K562 (cell line): ENCODE measurements at regions not wholly inside any gene's neighbourhood (a gene's known extent, or its start where the extent isn't known, plus 50 kb on each side); places are given as distances from the start of the nearest gene placed in this dataset.

Experiments used
- ATAC-seq: fragments of 200-7000 bp; cut with Tn5 transposase; 3 replicates; pipeline ENCODE4 v1.9.1; 2020; ENCODE audit warnings: moderate library complexity
- BruUV-seq: library from RNA; stranded (reverse); fragments of 400-500 nt; replicated peaks from 2 replicates; lab custom pipeline; 2021; lab: Mats Ljungman, UMichigan
- CTCF ChIA-PET: fragments of 300-600 bp; formaldehyde crosslinking; extraction: SDS; loops from one replicate; lab custom pipeline; 2021; ENCODE audit warnings: low intra/inter-chr PET ratio; lab: Yijun Ruan, JAX
- POLR2A ChIA-PET: fragments of 300-600, 350-650 bp; sonication (Branson Sonifier 250); formaldehyde crosslinking; extraction: SDS; loops from one replicate; lab custom pipeline; 2021; ENCODE audit warnings: antibody characterized with exemption, inconsistent platforms; lab: Yijun Ruan, JAX
- DNase-seq, 4 experiments: peaks; one replicate each; pipeline versions ENCODE4 v3.0.0 to v3.0.0-alpha.2; 2011 to 2018; ENCODE audit warnings: low spot score in 3 of 4, mixed read lengths in 3 of 4; ENCODE audit errors: extremely low read depth in 1 of 4
- FAIRE-seq: peaks from 2 replicates; lab custom pipeline; 2011; peaks lifted over from hg19 to GRCh38; lab: Jason Lieb, UNC
- H2AFZ ChIP-seq: 2 replicates; pipeline ENCODE4 v1.6.0; 2011; ENCODE audit warnings: low read depth, low read length, control low read depth, inconsistent platforms
- H3K27ac ChIP-seq: fragments of 200-600 bp; 3 replicates; pipeline ENCODE4 v1.8.0; 2011; ENCODE audit warnings: low read depth, mild to moderate bottlenecking, control low read depth, inconsistent platforms, low read length, moderate library complexity, mixed read lengths; ENCODE audit errors: extremely low read depth
- H3K27me3 ChIP-seq, 2 experiments: fragments of 300-600 bp in 1 of 2; 2 replicates in 1 of 2; 3 replicates in 1 of 2; pipeline versions ENCODE4 v1.6.0 to v1.8.0; 2011; ENCODE audit warnings: inconsistent platforms in 2 of 2, low read length in 2 of 2, mild to moderate bottlenecking in 1 of 2, mixed read lengths in 1 of 2, moderate library complexity in 1 of 2; ENCODE audit not compliant: control insufficient read depth in 2 of 2, insufficient read depth in 2 of 2
- H3K36me3 ChIP-seq: fragments of 300-600 bp; 3 replicates; pipeline ENCODE4 v1.8.0; 2011; ENCODE audit warnings: mild to moderate bottlenecking, low read length, inconsistent platforms; ENCODE audit not compliant: control insufficient read depth, insufficient read depth
- H3K4me1 ChIP-seq, 2 experiments: fragments of 200-600 bp in 1 of 2; replicated peaks in 1 of 2; 2 replicates in 1 of 2; 3 replicates in 1 of 2; pipeline versions ENCODE4 v1.5.1 to v1.8.0; 2011; ENCODE audit warnings: inconsistent platforms in 2 of 2, low read length in 2 of 2, mild to moderate bottlenecking in 1 of 2, mixed read lengths in 1 of 2, moderate library complexity in 1 of 2; ENCODE audit not compliant: control insufficient read depth in 2 of 2, insufficient read depth in 2 of 2
- H3K4me2 ChIP-seq: 2 replicates; pipeline ENCODE4 v1.6.1; 2011; ENCODE audit warnings: low read length, control low read depth, inconsistent platforms, mixed read lengths; ENCODE audit not compliant: insufficient read depth
- H3K4me3 ChIP-seq: fragments of 200-600 bp; sonication (generic), shearing (Covaris generic); 2 replicates; pipeline ENCODE4 v1.5.1; 2016; ENCODE audit warnings: control low read depth, inconsistent platforms
- H3K79me2 ChIP-seq: fragments of 200-600 bp; 3 replicates; pipeline ENCODE4 v1.8.0; 2011; ENCODE audit warnings: low read length, inconsistent platforms; ENCODE audit not compliant: control insufficient read depth, insufficient read depth
- H3K9ac ChIP-seq, 2 experiments: 2 replicates each; pipeline versions ENCODE4 v1.6.0 to v1.6.1; 2011; ENCODE audit warnings: low read depth in 2 of 2, low read length in 2 of 2, control low read depth in 1 of 2, inconsistent platforms in 1 of 2, mild to moderate bottlenecking in 1 of 2, mixed read lengths in 1 of 2; ENCODE audit not compliant: insufficient read depth in 1 of 2
- H3K9me1 ChIP-seq: one replicate; pipeline ENCODE4 v1.6.0; 2011; ENCODE audit warnings: inconsistent platforms, mild to moderate bottlenecking, low read length, moderate library complexity; ENCODE audit not compliant: control insufficient read depth, insufficient read depth
- H3K9me3 ChIP-seq: replicated peaks from 2 replicates; pipeline ENCODE4 v1.5.1; 2011; ENCODE audit warnings: low read depth, low read length, inconsistent platforms; ENCODE audit not compliant: control insufficient read depth, insufficient read depth
- H4K20me1 ChIP-seq: replicated peaks from 2 replicates; pipeline ENCODE4 v1.6.1; 2011; ENCODE audit warnings: low read length, inconsistent platforms, mixed read lengths; ENCODE audit not compliant: control insufficient read depth, insufficient read depth
- CUX1 ChIP-seq: fragments of 200-800 bp; sonication (Bioruptor generic); IDR thresholded peaks from 2 replicates; pipeline ENCODE4 v1.6.1; 2016; ENCODE audit warnings: missing genetic modification characterization, missing compliant biosample characterization
- HCFC1 ChIP-seq: IDR thresholded peaks from 2 replicates; pipeline ENCODE4 v1.6.1; 2012; ENCODE audit warnings: low read depth, low read length, improper control_type of control experiment
- JUNB ChIP-seq: fragments of 450-650 bp; formaldehyde crosslinking; conservative IDR thresholded peaks from 2 replicates; pipeline ENCODE4 v1.4.0; 2020; ENCODE audit warnings: mild to moderate bottlenecking
- KHSRP ChIP-seq: fragments of 450-650 bp; IDR thresholded peaks from 2 replicates; pipeline ENCODE4 v1.6.1; 2017
- MCM2 ChIP-seq: fragments of 450-650 bp; IDR thresholded peaks from 2 replicates; pipeline ENCODE4 v1.6.1; 2017; ENCODE audit warnings: low read depth, mild to moderate bottlenecking
- MCM7 ChIP-seq, 2 experiments: fragments of 450-650 bp; IDR thresholded peaks; 2 replicates each; pipeline ENCODE4 v1.6.1; 2016 to 2018
- MITF ChIP-seq: IDR thresholded peaks from 2 replicates; pipeline ENCODE4 v1.6.1; 2014; ENCODE audit warnings: antibody characterized with exemption
- MYNN ChIP-seq, 2 experiments: sonication (generic); formaldehyde crosslinking in 1 of 2; IDR thresholded peaks; 2 replicates each; pipeline versions ENCODE4 v1.5.0 to v1.6.1; 2016 to 2020; ENCODE audit warnings: antibody characterized with exemption in 1 of 2, missing genetic modification reagents in 1 of 2
- NCOA1 ChIP-seq: fragments of 450-650 bp; IDR thresholded peaks from 2 replicates; pipeline ENCODE4 v1.6.1; 2016; ENCODE audit warnings: low read depth
- SMAD3 ChIP-seq: fragments of 450-650 bp; formaldehyde crosslinking; conservative IDR thresholded peaks from 2 replicates; pipeline ENCODE4 v1.4.0; 2020; ENCODE audit warnings: mild to moderate bottlenecking
- STAT5B ChIP-seq: fragments of 250-450 bp; sonication (Bioruptor Pico); IDR thresholded peaks from 2 replicates; pipeline ENCODE4 v1.8.0; 2021; ENCODE audit warnings: mild to moderate bottlenecking, inconsistent platforms
- TEAD1 ChIP-seq, 2 experiments: fragments of 450-650 bp in 1 of 2; sonication (generic) in 1 of 2; formaldehyde crosslinking; IDR thresholded peaks; 2 replicates each; pipeline versions ENCODE4 v1.4.0 to v1.8.0; 2020 to 2022; ENCODE audit warnings: mild to moderate bottlenecking in 2 of 2, missing genetic modification reagents in 1 of 2
- ZNF316 ChIP-seq: fragments of 450-650 bp; IDR thresholded peaks from 2 replicates; pipeline ENCODE4 v1.6.1; 2016
- WGBS: fragments of 100-300 bp; shearing (Covaris generic); methylation state at CpG from one replicate; pipeline ENCODE4 v1.1.6; 2016; ENCODE audit warnings: low coverage, mixed read lengths; ENCODE audit not compliant: insufficient coverage; ENCODE audit errors: missing lambda C conversion rate; 5-methylcytosine and 5-hydroxymethylcytosine counted together
- in situ Hi-C: fragments of 300-500 bp; cut with MboI; formaldehyde crosslinking; loops from 4 replicates; pipeline ENCODE4 v1.15.0; 2018; ENCODE audit warnings: inconsistent platforms, mixed read lengths
- intact Hi-C: fragments of 100-400 bp; cut with micrococcal nuclease; formaldehyde crosslinking; loops from 2 replicates; pipeline ENCODE4 v1.14.2; 2022
- TF ChIP-seq, protein P1 (sequence below): fragments of 250-450 bp; sonication (Bioruptor Pico); IDR thresholded peaks from 2 replicates; pipeline ENCODE4 v1.5.0; 2021; ENCODE audit warnings: mild to moderate bottlenecking, moderate library complexity

DNA sequence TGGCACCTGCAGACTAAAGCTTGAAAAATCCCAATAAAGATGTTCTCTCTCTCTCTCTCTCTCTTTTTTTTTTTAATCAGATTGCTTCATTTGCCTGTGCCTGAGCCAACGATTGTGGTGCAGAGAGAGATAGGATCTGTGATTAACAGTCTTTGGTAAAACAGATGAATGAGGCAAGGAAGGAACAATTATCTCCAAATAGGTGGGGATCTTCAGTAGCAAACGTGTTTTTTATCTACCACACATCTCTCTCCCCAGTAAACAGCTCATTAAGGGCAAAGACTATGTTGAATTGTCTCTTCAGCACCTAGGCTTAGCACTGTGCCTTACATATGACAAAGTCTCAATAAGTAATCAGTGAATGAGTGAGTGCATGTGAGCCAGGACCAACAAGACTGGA lies 96.3 kb downstream of the SMIM20 start (continued):
- TF ChIP-seq CUX1 (CRISPR knock-in tag): no peak
- no peak for TF ChIP-seq ZNF316
- TF ChIP-seq SMAD3 (CRISPR knock-in tag): no peak
- TF ChIP-seq NCOA1: no peak

- no peaks in the 10 kb centered on the region for H3K79me2 ChIP-seq
- no peaks in the 10 kb centered on the region for H3K36me3 ChIP-seq
- in situ Hi-C loops (no loop called here), intact Hi-C loops (no loop called here)
- H3K4me1 ChIP-seq: no peaks in the 10 kb centered on the region
- WGBS: 0% methylated on average over 2 of the region's 2 CpGs
- no peak overlapping the region for H3K4me2 ChIP-seq
- DNase-seq (no peak), FAIRE-seq (no peak), ATAC-seq (no peak)
- no peaks in the 10 kb centered on the region for H3K9me3 ChIP-seq
- CTCF ChIA-PET: no interaction called here
- H2AFZ ChIP-seq: no peak overlapping the region
- POLR2A ChIA-PET: no interaction called here
- H3K9me1 ChIP-seq: no peaks in the 10 kb centered on the region
- no peak overlapping the region for H3K27ac ChIP-seq
- H3K9ac ChIP-seq: no peak overlapping the region
- BruUV-seq: no TSS peak
- H3K27me3 ChIP-seq: no peaks in the 10 kb centered on the region
- no peak overlapping the region for H3K4me3 ChIP-seq
- H4K20me1 ChIP-seq: no peaks in the 10 kb centered on the region
- TF ChIP-seq HCFC1 (no peak), MCM2 (no peak), KHSRP (no peak), MCM7 (IDR thresholded peaks at IDR 0.05) (no peak), JUNB (CRISPR knock-in tag) (no peak), MITF (no peak), MYNN (IDR thresholded peaks at IDR 0.05) (no peak), MYNN (CRISPR knock-in tag; IDR thresholded peaks at IDR 0.05) (no peak), STAT5B (no peak), TEAD1 (CRISPR knock-in tag; IDR thresholded peaks at IDR 0.05) (no peak)
- TF ChIP-seq, protein P1, sequence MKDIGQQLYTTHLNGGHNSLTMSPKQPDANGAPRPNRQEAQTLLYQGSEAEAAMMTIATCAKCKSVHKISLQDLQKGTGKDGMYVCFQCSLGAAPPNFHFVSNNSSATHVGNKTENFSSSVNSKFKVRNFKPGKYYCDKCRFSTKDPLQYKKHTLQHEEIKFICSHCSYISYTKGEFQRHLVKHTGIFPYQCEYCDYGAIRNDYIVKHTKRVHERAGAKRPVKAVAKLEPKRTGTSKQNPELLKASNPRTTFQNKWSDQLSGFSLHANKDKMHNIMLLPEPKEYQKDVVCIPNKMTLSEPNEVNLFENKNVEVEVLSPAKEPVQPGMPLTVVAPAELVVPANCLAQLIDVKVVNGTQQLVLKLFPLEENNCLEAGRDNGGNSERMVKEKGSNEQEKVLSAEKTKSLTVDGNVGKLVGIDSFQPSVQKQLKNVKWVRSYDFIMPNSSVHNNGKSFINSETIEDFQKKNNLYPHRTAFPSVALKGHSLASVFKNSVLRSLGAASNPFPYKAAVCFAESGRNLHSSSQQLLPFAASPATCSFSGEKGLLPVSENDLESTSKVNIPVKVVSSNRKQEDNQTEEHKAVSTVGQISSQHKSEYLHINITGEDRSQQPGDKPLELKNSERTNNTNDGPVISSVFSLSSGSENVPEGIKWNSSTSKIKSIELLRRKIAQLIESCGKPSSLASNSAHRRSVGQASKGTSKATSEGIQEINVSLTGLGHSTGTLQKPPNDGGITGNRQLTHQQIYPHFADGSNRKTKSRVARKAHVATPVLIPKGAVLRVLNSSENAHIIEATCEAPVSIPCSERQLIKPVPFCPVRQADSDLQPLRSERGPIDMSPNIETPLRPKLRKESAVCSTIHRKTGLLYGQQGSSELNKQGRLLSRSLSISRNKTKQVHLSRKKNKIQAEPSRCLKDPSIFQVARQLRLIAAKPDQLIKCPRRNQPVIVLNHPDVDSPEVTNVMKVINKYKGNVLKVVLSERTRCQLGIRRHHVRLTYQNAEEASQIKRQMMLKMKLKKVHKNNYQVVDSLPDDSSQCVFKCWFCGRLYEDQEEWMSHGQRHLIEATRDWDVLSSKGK (CRISPR knock-in tag): no peak
Measured at GRCh38 chr4:26013629-26014028, 99.6 kb downstream of the SMIM20 start.
